BJ (cell line): ENCODE measurements at regions not wholly inside any gene's neighbourhood (a gene's known extent, or its start where the extent isn't known, plus 50 kb on each side); places are given as distances from the start of the nearest gene placed in this dataset.

Experiments
- CTCF ChIA-PET: fragments of 350-600 bp; formaldehyde crosslinking; extraction: SDS; loops from one replicate; lab custom pipeline; 2021; ENCODE audit warnings: antibody characterized with exemption, inconsistent platforms; lab: Yijun Ruan, JAX
- POLR2A ChIA-PET: fragments of 300-600 bp; sonication (Branson Sonifier 250); formaldehyde crosslinking; extraction: SDS; loops from one replicate; lab custom pipeline; 2021; ENCODE audit warnings: antibody characterized with exemption; lab: Charles Lee
- DNase-seq: peaks from one replicate; pipeline ENCODE4 v3.0.0-alpha.2; 2011; ENCODE audit warnings: low read depth
- H3K27me3 ChIP-seq: 2 replicates; pipeline ENCODE4 v1.6.0; 2011; ENCODE audit warnings: low read length; ENCODE audit not compliant: control insufficient read depth, insufficient read depth
- H3K36me3 ChIP-seq: 2 replicates; pipeline ENCODE4 v1.5.1; 2011; ENCODE audit warnings: low read length; ENCODE audit not compliant: control insufficient read depth, insufficient read depth
- H3K4me3 ChIP-seq: 2 replicates; pipeline ENCODE4 v1.5.1; 2011; ENCODE audit warnings: low read depth, mild to moderate bottlenecking, control low read depth, low read length
- CTCF ChIP-seq: IDR thresholded peaks from 2 replicates; pipeline ENCODE4 v1.5.1; 2011; ENCODE audit warnings: low read depth, mild to moderate bottlenecking, control low read depth, inconsistent platforms, low read length, moderate library complexity; ENCODE audit not compliant: insufficient read depth

DNA sequence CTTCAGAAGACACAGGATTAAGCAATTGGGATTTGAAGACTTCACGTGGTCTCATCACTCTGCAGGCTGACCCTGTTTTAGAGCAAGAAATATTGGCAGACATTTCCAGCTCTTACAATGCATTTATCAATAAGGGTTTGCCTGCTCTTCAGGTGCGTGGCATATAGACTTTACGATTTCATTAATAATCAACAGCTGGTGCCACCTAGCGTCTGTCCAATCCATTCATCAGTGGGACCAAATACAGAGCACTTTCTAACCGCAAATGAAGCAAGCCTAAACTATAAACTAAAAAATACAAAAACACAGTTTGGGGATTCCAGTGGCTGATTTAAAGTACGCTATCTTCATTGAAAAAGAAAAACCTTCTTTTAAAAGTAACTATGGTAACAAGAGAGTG, 125.4 kb upstream of the DMD start:
- TF ChIP-seq CTCF = no peak
- H3K27me3 ChIP-seq = no peaks in the 10 kb centered on the region
- ChIA-PET POLR2A (no interaction called here), CTCF (no interaction called here)
- no peak overlapping the region for H3K4me3 ChIP-seq
- no peak for DNase-seq
- H3K36me3 ChIP-seq = no peaks in the 10 kb centered on the region

DNA sequence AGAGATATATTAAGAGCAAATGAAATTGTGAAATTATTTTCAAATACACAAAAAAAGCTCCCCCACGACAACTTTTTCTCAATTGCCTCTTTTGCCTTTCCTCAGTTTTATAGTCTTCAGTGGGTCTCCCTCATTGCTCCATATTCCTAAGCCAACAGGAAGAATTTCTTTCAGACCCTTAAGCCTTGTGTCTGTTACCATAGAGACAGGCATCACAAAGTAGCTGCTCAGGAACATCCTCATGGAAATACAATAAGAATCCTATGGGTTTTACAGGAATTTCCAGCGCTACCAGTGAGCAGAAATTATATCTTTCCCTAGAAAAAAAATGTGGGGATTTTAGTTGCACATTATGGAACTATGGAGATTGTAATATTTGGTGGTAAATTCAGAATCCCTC, 121.9 kb upstream of the DMD start:
- TF ChIP-seq CTCF = no peak
- ChIA-PET POLR2A (no interaction called here), CTCF (no interaction called here)
- H3K27me3 ChIP-seq = no peaks in the 10 kb centered on the region
- no peak for DNase-seq
- H3K4me3 ChIP-seq = no peak overlapping the region
- no peaks in the 10 kb centered on the region for H3K36me3 ChIP-seq

- H3K27me3 ChIP-seq = no peaks in the 10 kb centered on the region
- no peak for TF ChIP-seq CTCF
- DNase-seq = no peak
- ChIA-PET CTCF (no interaction called here), POLR2A (no interaction called here)
- H3K4me3 ChIP-seq = no peak overlapping the region
- H3K36me3 ChIP-seq = no peaks in the 10 kb centered on the region
These were observed 119.4 kb upstream of the DMD start for GRCh38 chrX:33330798-33331197.

DNA sequence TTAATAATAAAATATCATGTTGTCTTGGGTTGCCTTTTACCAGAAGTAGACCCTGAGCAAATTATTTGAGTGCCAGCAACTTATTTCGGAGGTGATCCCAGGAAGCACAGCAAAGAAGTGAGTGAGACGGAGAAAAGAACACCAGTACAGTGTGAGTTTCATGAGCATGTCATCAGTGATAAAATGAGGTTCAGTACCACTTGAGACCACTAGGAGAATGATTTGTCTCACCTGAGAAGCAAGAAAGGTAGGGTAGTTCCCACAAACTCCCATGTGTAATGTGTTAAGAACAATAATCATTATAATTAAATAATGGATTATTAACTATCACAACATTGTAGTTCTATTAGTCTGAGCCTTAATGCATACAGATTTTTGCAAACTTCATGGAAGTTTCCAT, 112.8 kb upstream of the DMD start:
- no peak for DNase-seq

GRCh38 chrX:33307911-33308354, 96.6 kb upstream of the DMD start:
- no peaks in the 10 kb centered on the region for H3K36me3 ChIP-seq
- DNase-seq = no peak
- no peak for TF ChIP-seq CTCF
- no peak overlapping the region for H3K4me3 ChIP-seq
- CTCF ChIA-PET = no interaction called here
- POLR2A ChIA-PET = no interaction called here
- no peaks in the 10 kb centered on the region for H3K27me3 ChIP-seq

More for the DNA sequence above, 112.8 kb upstream of the DMD start:
- Histone ChIP-seq H3K27me3 (no peaks in the 10 kb centered on the region), H3K4me3 (no peak overlapping the region), H3K36me3 (no peaks in the 10 kb centered on the region)
- POLR2A ChIA-PET = no interaction called here
- CTCF ChIA-PET = no interaction called here
- TF ChIP-seq CTCF = no peak
